ENCODE measurements at regions not wholly inside any gene's neighbourhood (a gene's known extent, or its start where the extent isn't known, plus 50 kb on each side); places are given as distances from the start of the nearest gene placed in this dataset.
A peak's percentile ranks its signal among the peaks of the same experiment; 100 is the strongest.

GRCh38 chr10:94274142-94274787 is 88.5 kb downstream of the NOC3L start:
- in situ Hi-C loops (cut with HindIII; ENCODE audit: low pct_unique_long_range_greater_than_20kb, low sequenced_read_pairs) = no loop called here
- no peak for TF ChIP-seq JUND (IDR thresholded peaks at IDR 0.05; ENCODE audit: low read depth)

GRCh38 chr10:94276140-94276539 is 86.6 kb downstream of the NOC3L start:
- in situ Hi-C loops (cut with HindIII; ENCODE audit: low pct_unique_long_range_greater_than_20kb, low sequenced_read_pairs) = no loop called here
- DNase-seq (ENCODE audit: low read depth in 1 of 2, low spot score in 1 of 2) = no peak
- no peak for TF ChIP-seq JUND (IDR thresholded peaks at IDR 0.05; ENCODE audit: low read depth)

More at GRCh38 chr10:94274142-94274787, 88.5 kb downstream of the NOC3L start:
- DNase-seq (ENCODE audit: low read depth in 1 of 2, low spot score in 1 of 2) = peak in 1 of 2 experiments; percentile 19

DNA sequence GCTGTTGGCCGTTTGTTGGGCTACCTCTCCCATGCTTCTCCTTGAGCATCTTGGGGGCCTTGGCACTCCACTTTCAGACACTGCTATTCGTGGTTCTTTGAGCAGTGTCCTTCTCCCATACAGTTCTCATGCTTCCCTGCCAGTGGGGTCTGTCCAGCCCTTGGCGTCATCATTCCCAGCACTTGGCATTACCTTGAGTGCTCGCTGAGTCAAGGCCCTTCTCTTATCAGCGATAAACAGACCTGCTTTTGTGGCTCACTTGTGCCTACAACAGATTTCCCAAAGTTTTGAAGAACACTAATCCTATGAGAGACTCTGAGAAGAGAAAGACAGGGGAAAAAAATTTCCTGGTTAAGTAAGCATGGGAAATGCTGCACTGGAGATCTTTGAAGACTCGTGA is 85.3 kb downstream of the NOC3L start:
- in situ Hi-C loops (cut with HindIII; ENCODE audit: low pct_unique_long_range_greater_than_20kb, low sequenced_read_pairs) = no loop called here
- no peak for DNase-seq (ENCODE audit: low read depth in 1 of 2, low spot score in 1 of 2)
- TF ChIP-seq JUND (IDR thresholded peaks at IDR 0.05; ENCODE audit: low read depth) = no peak

DNA sequence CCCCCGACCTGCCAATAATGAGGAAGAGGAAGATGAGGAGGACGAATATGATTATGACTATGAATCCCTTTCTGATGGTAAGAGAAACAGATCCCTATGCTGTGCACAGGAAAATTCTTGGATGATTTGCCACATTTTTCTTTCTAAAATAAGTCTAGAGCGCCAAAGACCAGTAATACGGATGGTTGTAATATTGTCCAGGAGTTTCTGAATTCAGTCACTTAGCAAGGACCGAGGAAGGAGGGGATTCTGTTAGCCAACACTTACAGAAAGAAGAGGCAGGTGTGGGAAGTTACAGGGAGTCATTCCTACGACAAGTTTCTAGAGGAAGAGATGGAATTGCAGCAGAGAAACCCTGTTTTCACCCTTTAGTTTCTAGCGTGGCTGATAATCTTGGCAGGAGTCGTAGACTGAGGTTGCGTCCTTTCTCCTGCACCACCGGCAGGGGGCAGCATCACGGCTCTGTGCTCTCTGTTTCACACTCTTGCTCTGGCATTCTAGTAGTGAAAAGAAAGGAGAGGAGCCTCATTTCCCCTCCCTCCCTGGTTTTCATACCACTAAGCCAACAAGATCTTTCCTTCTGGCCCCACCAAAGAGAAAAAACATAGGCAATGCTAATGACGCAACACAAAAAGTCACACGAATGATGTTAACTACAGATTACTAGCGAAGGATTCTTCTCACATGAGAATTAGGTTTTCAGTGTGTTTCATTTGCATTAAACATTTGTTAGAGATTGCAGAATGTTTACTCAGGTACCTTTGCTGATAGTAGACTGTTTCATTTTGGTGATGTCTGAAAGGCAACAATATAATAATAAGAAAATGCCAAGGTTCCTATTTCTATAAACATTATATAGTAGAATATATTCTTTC is 82.7 kb downstream of the NOC3L start:
- no peak for TF ChIP-seq JUND (IDR thresholded peaks at IDR 0.05; ENCODE audit: low read depth)
- peak; percentile 23 to 77 for DNase-seq (ENCODE audit: low read depth in 1 of 2, low spot score in 1 of 2)

DNA sequence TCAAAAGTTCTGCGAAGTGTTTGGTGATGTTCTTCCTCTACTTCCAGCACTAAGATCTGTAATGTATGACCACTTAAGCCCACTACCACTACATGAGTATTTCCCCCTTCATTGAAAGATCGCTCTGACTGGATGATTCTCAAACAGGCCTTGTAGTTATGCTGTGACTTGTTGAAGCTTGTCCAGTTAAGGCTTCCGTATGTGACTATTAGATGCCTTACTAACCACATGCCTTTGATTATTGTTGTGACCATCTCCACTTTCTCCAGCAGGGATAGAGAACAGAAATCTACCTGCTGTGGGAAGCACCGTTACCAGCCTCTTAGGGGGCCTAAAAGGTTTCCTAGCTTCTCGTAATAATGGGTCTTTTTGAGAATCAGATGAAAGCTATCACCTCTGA is 81.1 kb downstream of the NOC3L start:
- no peak for DNase-seq (ENCODE audit: low read depth in 1 of 2, low spot score in 1 of 2)
- in situ Hi-C loops (cut with HindIII; ENCODE audit: low pct_unique_long_range_greater_than_20kb, low sequenced_read_pairs) = no loop called here
- TF ChIP-seq JUND (IDR thresholded peaks at IDR 0.05; ENCODE audit: low read depth) = no peak

More for the DNA sequence above, 82.7 kb downstream of the NOC3L start:
- in situ Hi-C loops (cut with HindIII; ENCODE audit: low pct_unique_long_range_greater_than_20kb, low sequenced_read_pairs) = no loop called here

- in situ Hi-C loops (cut with HindIII; ENCODE audit: low pct_unique_long_range_greater_than_20kb, low sequenced_read_pairs) = no loop called here
- no peak for DNase-seq (ENCODE audit: low read depth in 1 of 2, low spot score in 1 of 2)
- no peak for TF ChIP-seq JUND (IDR thresholded peaks at IDR 0.05; ENCODE audit: low read depth)
Measured at GRCh38 chr10:94282369-94282768, 80.4 kb downstream of the NOC3L start.

Data from T47D (cell line).